ENCODE measurements at regions not wholly inside any gene's neighbourhood (a gene's known extent, or its start where the extent isn't known, plus 50 kb on each side); places are given as distances from the start of the nearest gene placed in this dataset.

DNA sequence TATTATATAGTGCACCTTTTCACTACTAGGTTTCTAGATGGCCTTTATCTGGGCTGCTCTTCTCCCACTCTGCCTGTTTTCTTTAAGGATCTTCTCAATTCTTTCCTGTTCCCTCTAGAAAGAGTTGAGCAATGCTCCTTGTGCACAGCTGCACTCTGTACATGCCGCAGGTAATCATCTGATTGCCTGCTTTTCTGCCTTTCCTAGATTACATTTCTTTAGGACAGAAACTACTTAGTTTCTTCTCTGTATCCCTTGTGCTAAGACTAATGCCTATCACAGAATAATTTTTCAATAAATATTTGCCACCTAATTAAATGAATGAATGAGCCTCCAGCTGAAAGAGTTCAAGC, 802.4 kb upstream of the ID2 start:
- Histone ChIP-seq H3K79me2 (ENCODE audit: low read length) (no peaks in the 10 kb centered on the region), H3K4me2 (ENCODE audit: low read depth, low read length) (no peak overlapping the region), H3F3A (ENCODE audit: insufficient read depth, low read length) (no peaks in the 10 kb centered on the region), H3K9me2 (replicated peaks; ENCODE audit: insufficient read depth, low read length) (no peaks in the 10 kb centered on the region), H2AFZ (ENCODE audit: low read length) (no peak overlapping the region), H3K27me3 (replicated peaks; ENCODE audit: insufficient read depth, low read length) (no peaks in the 10 kb centered on the region), H4K20me1 (ENCODE audit: insufficient read depth, low read length) (no peaks in the 10 kb centered on the region), H3K36me3 (replicated peaks; ENCODE audit: insufficient read depth, low read length) (no peaks in the 10 kb centered on the region), H3K9me3 (replicated peaks; ENCODE audit: insufficient read depth, low read length) (no peaks in the 10 kb centered on the region), H3K9ac (ENCODE audit: low read length) (no peak overlapping the region), H3K27ac (ENCODE audit: low read length) (no peak overlapping the region), H3K4me1 (ENCODE audit: low read length) (no peaks in the 10 kb centered on the region), H3K4me3 (ENCODE audit: low read length) (no peak overlapping the region)
- DNase-seq: no peak
- no peak for TF ChIP-seq EZH2phosphoT487 (IDR thresholded peaks at IDR 0.05; ENCODE audit: low read length)
- TF ChIP-seq EZH2 (optimal IDR thresholded peaks at IDR 0.05; ENCODE audit: low read depth, low read length): no peak
- TF ChIP-seq, protein P1, sequence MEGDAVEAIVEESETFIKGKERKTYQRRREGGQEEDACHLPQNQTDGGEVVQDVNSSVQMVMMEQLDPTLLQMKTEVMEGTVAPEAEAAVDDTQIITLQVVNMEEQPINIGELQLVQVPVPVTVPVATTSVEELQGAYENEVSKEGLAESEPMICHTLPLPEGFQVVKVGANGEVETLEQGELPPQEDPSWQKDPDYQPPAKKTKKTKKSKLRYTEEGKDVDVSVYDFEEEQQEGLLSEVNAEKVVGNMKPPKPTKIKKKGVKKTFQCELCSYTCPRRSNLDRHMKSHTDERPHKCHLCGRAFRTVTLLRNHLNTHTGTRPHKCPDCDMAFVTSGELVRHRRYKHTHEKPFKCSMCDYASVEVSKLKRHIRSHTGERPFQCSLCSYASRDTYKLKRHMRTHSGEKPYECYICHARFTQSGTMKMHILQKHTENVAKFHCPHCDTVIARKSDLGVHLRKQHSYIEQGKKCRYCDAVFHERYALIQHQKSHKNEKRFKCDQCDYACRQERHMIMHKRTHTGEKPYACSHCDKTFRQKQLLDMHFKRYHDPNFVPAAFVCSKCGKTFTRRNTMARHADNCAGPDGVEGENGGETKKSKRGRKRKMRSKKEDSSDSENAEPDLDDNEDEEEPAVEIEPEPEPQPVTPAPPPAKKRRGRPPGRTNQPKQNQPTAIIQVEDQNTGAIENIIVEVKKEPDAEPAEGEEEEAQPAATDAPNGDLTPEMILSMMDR (IDR thresholded peaks at IDR 0.05; ENCODE audit: low read length): no peak

DNA sequence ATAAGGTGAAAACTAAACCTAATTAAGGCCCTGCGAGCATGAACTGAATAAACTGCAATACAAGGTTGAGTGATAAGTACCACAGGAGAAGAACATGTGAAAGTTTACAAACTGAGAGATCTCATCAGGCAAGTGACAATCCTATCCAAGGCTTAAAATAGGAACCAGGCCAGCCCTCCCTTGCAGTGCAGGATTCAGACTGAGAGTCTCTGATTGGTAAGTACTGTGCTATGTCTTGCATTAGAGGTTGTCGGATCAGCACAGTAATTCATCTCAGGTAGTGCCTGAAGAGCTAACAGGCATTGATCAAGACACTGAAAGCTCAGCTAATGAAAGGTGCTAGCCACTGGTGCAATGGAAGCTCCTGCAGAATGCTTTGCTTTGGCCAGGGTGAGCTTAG, 801.7 kb upstream of the ID2 start:
- Histone ChIP-seq H3K27me3 (replicated peaks; ENCODE audit: insufficient read depth, low read length) (no peaks in the 10 kb centered on the region), H3K79me2 (ENCODE audit: low read length) (no peaks in the 10 kb centered on the region), H3K9me3 (replicated peaks; ENCODE audit: insufficient read depth, low read length) (no peaks in the 10 kb centered on the region), H4K20me1 (ENCODE audit: insufficient read depth, low read length) (no peaks in the 10 kb centered on the region), H3K9me2 (replicated peaks; ENCODE audit: insufficient read depth, low read length) (no peaks in the 10 kb centered on the region), H3K36me3 (replicated peaks; ENCODE audit: insufficient read depth, low read length) (no peaks in the 10 kb centered on the region), H3F3A (ENCODE audit: insufficient read depth, low read length) (no peaks in the 10 kb centered on the region), H3K4me1 (ENCODE audit: low read length) (no peaks in the 10 kb centered on the region), H3K27ac (ENCODE audit: low read length) (no peak overlapping the region), H3K9ac (ENCODE audit: low read length) (no peak overlapping the region), H3K4me3 (ENCODE audit: low read length) (no peak overlapping the region), H2AFZ (ENCODE audit: low read length) (no peak overlapping the region), H3K4me2 (ENCODE audit: low read depth, low read length) (no peak overlapping the region)
- no peak for DNase-seq
- TF ChIP-seq EZH2 (optimal IDR thresholded peaks at IDR 0.05; ENCODE audit: low read depth, low read length): no peak
- TF ChIP-seq EZH2phosphoT487 (IDR thresholded peaks at IDR 0.05; ENCODE audit: low read length): no peak
- TF ChIP-seq, protein P1 (IDR thresholded peaks at IDR 0.05; ENCODE audit: low read length): no peak

DNA sequence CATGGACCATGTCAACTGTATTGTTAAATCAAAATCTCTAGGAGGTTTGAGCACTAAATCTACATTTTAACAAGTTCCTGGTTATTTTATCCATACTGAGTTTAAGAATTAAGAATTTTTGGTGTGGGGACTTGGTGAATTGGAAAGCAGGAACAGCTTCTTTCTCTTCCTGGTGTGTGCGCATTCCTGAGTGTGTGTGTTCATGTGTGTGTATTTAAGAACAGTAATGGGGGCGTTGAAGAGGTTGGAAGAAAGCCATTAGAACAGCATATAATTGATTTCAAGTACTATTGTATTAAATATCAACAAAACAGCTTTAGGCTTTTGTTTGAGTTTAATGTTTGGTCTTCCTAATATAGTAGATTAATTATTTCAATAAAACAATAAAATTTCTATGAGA, 801.3 kb upstream of the ID2 start:
- no peak overlapping the region for H3K4me2 ChIP-seq (ENCODE audit: low read depth, low read length)
- no peak overlapping the region for H3K9ac ChIP-seq (ENCODE audit: low read length)
- H3F3A ChIP-seq (ENCODE audit: insufficient read depth, low read length): no peaks in the 10 kb centered on the region
- H3K9me3 ChIP-seq (replicated peaks; ENCODE audit: insufficient read depth, low read length): no peaks in the 10 kb centered on the region
- no peak overlapping the region for H3K27ac ChIP-seq (ENCODE audit: low read length)
- TF ChIP-seq, protein P1 (IDR thresholded peaks at IDR 0.05; ENCODE audit: low read length): no peak
- TF ChIP-seq EZH2 (optimal IDR thresholded peaks at IDR 0.05; ENCODE audit: low read depth, low read length): no peak
- TF ChIP-seq EZH2phosphoT487 (IDR thresholded peaks at IDR 0.05; ENCODE audit: low read length): no peak
- no peaks in the 10 kb centered on the region for H3K4me1 ChIP-seq (ENCODE audit: low read length)
- H2AFZ ChIP-seq (ENCODE audit: low read length): no peak overlapping the region
- H3K4me3 ChIP-seq (ENCODE audit: low read length): no peak overlapping the region
- H3K36me3 ChIP-seq (replicated peaks; ENCODE audit: insufficient read depth, low read length): no peaks in the 10 kb centered on the region
- H3K79me2 ChIP-seq (ENCODE audit: low read length): no peaks in the 10 kb centered on the region
- DNase-seq: no peak
- H3K9me2 ChIP-seq (replicated peaks; ENCODE audit: insufficient read depth, low read length): no peaks in the 10 kb centered on the region
- H3K27me3 ChIP-seq (replicated peaks; ENCODE audit: insufficient read depth, low read length): no peaks in the 10 kb centered on the region
- no peaks in the 10 kb centered on the region for H4K20me1 ChIP-seq (ENCODE audit: insufficient read depth, low read length)
